Activated T-cell treated with anti-CD3 and anti-CD28 coated beads for 4 hours (primary cell): ENCODE measurements at regions not wholly inside any gene's neighbourhood (a gene's known extent, or its start where the extent isn't known, plus 50 kb on each side); places are given as distances from the start of the nearest gene placed in this dataset.
"Not testable (repeated sequence)": the region's sequence is repeated elsewhere in the genome, so short reads cannot be mapped to it uniquely, and the experiment has no call there.

ENCODE experiments used
- DNase-seq: peaks from one replicate; pipeline ENCODE4 v3.0.0-alpha.2; 2020

DNA sequence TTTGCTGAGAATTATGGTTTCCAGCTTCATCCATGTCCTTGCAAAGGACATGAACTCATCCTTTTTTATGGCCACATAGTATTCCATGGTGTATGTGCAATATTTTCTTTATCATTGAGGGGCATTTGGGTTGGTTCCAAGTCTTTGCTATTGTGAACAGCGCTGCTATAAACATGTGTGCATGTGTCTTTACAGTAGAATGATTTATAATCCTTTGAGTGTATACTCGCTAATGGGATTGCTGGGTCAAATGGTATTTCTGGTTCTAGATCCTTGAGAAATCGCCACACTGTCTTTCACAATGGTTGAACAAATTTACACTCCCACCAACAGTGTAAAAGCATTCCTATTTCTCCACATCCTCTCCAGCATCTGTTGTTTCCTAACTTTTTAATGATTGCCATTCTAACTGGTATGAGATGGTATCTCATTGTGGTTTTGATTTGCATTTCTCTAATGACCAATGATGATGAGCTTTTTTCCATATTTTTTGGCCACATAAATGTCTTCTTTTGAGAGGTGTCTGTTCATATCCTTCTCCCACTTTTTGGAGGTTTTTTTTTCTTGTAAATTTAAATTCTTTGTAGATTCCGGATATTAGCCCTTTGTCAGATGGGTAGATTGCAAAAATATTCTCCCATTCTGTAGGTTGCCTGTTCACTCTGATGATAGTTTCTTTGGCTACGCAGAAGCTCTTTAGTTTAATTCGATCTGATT, 180.1 kb downstream of the PLPPR4 start:
- not testable (repeated sequence) for DNase-seq

DNA sequence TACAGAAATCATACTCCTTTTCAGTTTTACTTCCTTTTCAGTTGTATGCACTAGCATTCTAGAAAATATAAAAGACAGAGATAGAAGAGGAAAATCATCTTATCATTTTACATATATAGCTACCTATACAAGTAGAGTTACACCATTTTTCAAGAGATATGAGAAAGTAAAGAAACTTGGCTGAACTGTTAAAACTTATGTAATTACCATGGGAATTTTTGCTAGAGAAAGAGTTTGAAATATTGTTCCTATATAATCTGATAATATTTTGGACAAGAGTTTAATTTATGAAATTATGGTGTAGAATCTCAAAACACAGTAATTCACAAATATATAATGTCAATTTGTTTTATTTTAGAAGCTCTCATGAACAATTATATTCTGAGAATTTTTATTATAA, 180.8 kb downstream of the PLPPR4 start:
- no peak for DNase-seq

DNA sequence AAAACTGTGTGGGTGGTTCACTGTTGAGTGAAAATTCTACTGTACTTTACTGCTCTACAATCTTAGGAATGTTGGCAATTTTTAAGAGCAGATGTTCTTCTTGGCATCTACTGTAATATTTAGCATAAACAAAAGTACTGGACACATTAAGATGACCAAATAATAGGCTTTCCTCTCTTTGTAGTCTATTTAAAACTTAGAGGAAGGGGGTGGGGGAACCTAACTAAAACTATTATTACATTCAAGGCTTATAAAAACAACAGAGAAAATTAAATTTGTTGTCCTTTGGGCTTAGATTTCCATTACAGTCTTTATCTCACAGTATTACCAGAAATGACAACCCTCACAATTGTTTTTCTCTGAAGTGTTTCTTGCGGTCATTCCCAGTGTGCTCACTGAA, 181.2 kb downstream of the PLPPR4 start:
- no peak for DNase-seq

DNA sequence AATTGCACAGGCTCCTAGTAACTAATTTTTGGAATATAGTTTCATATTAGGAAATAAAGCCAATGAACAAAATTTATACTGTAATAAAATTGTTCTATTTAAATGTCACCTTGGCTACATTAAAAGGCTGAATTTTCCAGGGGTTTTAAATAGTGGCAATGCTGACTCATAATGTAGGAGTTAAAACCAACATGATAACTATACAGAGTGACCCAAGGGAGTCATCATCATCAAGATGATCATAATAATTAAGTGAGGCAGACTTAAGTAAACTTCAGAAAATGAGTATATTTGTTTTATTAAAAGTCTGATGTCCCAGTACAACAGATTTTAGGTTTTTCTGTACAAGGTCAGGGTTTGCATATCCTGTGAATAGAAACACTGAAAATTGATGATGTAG, 183.4 kb downstream of the PLPPR4 start:
- DNase-seq = no peak

DNA sequence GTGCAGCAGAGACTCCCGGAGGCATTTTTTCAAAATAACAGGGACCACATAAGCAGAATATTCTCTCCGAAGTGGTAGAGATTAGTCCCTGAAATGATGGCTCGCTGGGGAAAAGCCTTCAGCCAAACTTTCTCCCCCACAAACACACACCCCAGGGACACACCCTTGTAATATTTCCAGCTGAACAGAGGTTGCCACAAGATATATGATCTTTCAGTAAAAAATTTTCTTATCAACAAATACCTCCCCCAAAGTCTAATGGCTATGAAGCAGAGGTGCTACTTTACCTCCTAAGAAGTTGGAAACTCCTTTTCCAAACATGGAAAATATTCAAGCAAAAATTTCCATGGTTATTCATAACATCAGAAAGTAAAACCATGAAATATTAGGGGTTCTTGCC, 190.2 kb upstream of the PALMD start:
- no peak for DNase-seq

DNA sequence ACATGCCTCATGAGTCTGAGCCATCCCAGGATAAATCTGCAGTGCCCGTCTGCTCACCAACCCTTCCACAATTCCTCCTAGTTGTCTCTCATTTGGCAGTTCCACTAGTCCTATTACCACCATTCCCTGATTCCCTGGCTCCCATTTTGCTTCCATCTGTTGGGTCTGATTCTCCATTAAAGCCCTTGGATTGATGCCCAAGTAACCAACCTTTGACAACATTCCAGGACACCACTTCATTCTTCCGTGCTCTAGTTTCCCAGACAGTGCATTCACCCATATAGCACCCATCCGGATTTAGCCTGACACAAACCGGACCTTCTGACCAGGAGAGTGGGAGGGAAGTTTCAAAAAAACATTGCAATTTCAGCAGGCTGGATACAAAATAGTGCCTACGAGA, 189.4 kb upstream of the PALMD start:
- DNase-seq = no peak

DNA sequence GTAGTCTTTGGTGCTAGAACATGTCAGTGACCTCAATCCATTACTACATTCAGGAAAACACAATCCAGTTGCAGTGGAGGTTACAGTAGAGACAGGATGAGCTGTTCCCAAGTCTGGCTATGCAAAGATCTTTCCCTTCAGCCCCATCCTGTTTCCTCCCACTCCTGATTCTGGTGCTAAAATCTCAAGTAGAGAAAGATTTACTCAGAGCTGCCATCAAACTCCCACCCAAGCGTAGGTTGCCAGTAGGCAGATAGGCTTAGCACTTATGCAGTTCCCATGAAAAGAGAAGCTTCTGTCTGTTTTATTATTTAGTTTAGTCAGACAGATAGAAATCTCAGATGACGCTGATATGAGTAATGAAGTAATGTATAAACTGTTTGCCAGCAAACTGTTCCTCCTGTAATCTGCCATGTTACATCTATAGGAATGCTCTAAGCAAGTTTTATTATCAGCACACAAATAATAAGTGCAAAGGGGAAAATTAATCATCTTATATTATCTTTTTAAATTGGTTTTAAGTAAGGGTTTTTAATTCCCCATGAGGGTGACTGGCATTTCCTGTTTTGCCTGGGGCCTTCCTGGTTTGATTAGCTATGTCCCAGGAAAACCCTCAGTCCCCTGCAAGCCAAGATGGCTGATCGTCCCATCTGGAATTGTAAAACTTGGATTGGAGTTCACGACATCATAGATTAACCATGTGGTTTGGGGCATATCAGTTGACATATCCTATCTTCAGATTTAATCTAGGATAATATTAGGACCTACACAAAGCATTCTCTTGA, 188.3 kb upstream of the PALMD start:
- DNase-seq = no peak

DNA sequence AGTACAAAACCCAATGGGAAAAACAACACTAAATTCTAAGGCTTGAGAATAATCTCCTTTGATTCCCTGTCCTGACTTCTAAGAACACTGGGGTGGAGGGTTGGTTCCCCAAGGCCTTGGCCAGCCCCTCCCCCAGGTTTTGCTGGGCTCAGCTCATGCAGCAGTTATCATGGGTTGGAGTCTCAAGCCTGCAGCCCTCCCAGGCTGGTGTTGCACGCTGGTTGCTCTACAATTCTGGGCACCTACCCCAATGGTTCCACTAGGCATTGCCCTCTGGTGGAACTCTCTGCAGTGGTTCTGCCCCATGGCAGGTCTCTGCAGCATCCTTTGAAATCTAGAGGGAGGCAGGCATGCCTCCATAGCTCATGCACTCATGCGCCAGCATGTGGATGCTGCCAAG, 184.4 kb upstream of the PALMD start:
- DNase-seq = no peak

DNA sequence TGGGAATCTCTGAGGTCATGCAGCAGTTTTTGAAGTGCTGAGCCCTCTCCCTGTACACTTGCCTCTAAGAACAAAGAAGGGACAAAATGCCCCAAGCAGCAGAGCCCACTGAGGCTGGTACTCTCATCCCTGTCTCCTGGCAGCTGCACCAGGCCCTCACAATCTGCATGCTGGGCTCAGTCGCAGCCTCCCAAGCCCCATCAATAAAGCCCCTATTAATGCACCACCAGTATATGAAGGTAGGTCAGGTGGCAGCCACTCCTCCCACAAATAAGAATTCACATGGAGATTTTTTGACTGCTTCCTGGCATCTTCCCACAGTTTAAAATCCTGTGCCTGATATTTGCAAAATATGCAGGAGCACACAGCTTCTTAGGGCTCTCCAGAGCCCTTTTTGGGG, 181.2 kb upstream of the PALMD start:
- no peak for DNase-seq

DNA sequence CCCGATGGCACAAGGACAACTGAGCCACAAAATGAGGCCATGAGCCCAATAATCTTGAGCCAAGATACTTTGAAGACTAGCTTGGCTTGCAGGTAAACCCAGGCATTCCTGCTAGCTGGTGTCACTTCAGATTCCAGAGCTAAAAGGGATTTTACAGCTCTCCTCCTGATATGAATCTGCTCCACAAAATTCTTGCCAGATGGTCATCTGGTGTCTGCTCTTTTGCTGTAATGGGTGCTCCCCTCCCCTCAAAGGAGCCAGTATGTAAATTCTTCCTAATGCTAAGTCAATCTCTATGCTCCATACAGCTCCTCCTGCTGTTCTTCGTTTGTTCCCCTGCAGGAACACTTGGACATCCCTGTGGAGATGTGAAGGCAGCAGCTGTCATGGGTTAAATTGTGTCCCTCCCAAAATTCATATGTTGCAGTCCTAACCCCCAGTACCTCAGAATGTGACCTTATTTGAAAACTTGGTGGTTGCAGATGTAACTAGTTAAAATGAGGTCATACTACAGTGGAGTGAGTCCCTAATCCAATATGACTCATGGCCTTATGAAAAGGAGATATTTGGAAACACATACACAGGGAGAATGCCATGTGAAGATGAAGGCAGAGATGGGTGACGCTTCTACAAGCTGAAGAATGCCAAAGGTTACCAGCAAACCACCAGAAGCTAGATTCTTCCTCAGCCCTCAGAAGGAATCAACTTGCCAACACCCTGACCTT, 180.6 kb upstream of the PALMD start:
- DNase-seq = no peak

DNA sequence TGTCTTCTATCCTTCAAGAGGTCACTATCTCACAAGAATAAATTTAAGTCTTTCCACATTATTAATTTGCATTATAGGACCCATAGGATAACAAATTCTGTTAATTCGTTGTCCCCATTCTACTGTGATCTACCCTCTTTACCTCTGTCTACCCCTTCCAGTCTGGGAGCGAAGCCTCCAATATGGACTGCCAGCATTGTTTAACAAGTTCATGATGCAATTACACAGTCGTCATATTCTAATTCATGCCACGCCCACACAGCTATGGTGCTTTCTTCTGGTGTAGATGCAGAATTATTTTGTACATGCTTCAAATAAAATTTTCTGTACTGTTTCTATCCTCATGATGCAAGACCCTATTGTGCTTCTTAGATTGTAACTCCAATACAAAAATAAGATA, 178.3 kb upstream of the PALMD start:
- DNase-seq = no peak

DNA sequence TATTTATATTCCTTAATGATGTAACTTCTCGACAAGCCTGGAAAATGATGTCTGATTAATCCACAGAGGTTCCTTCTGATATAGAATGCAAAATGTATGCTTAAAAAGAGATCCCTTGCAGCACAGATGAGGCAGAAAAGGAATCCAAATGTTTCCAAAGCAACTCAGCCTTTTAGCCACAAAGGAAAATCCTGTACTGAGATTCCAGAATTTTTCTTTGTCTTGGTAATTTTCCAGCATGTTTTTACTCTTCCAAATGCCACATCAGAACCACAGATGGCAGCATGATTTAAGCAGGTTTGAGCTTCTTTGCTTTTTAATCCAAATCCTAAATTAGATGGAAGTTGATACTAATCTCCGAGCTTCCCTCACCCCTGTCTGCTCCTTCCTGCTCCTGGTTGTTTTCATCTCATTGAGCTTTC, 176.4 kb upstream of the PALMD start:
- no peak for DNase-seq

DNA sequence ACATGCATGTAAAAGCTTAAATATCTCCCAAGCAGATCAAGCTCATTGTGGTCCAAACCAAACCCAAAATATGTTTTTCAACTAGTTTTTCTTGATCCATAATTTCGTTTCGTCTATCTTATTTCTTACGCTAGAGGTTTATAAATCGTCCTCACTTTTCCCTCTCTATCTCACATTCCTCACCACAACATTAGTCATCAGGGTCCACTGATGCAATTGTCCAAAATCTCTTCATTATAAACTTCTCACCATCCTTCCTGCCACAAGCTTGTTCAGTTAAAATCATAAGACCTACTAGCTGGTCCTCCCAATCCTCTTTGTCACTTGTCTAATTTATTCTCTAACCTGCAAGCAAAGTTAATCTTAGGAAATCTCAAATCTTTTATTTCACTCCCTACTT, 173.0 kb upstream of the PALMD start:
- DNase-seq = no peak

DNA sequence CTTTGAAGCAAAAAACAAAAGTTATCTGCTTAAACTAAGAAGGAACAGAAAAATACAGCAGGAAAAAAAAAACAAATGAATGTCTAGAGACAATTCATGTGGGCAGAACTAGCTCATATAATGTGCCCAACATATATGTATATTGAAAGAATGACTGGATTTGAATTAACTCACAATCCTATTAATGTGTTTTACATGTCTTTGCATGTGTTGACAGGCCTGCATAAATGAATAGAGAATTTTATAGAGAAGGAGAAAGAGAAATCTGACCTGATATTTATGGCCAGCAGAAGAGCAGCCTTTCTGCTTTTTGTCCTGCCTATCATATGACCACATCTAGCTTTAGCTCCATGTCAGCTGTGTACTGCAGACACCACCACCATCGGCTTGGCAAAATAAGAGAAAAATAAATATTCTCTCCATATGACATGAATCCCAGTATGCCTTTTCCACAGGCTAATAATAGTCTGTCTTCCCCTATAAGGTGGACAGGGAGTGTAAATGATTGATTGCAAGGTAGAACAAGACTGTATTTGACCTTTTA, 171.5 kb upstream of the PALMD start:
- no peak for DNase-seq

DNA sequence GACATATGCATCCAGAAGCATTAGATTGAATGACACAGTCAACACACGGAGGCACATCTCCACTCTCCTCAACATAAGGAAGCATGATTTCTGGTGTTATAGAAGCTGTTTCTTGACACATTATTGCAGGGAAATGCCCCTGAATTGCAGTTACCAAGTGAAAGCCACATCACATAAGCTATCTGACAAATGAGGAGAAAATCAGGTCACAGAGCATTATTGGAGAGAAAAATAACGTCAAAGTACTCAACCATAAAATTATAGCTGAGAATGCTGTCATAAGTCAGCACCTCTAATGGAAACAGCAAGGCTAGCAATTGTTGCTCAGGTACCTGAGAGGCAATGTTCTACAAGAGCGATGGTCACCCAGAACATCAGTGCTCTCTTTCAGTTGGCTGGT, 169.9 kb upstream of the PALMD start:
- DNase-seq = no peak

DNA sequence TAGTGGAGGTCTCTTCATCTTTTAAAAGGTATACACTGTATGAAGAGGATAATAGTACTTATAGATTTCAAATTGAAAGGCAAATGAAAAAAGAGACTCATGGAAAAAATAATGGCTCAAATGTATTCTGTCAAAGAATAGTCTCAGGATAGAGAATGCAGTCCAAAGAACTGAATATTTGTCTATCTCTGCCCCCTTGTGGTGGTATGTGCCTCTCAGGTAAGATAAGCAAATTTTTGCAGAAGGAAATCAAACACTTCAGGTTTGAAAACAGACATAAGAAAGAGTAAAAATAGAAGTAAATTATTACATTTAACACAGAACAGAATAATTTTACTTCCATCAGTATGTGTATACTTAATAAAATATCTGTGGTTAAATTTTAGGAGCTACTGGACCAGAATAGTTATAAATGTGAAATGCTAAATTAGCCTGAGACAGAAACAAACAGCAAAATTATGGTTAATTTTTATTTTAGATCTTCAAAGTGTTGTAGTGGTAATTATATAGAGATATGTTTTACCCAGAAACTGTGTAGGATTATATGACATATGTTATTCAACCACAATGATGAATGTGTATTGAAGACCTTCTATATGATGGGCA, 164.4 kb upstream of the PALMD start:
- peak; percentile 8 for DNase-seq

DNA sequence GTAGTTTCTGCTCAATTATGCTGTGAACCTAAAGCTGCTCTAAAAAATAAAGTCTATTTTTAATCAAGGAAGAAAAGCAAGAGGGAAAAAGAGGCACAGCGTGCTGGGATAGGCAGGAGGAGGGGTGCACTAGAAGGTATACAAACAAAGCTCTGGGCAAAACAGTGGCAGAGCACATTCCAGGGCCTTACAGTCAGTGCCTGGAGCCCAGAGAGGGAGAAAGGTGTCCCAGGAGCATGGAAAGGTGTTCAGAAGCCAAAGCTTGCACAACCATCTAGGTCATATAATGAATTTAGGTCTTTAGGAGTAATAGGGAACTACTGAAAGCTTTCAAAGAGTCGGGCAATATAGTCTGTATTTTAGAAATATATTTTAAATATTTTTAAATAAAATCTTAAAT, 163.6 kb upstream of the PALMD start:
- no peak for DNase-seq

DNA sequence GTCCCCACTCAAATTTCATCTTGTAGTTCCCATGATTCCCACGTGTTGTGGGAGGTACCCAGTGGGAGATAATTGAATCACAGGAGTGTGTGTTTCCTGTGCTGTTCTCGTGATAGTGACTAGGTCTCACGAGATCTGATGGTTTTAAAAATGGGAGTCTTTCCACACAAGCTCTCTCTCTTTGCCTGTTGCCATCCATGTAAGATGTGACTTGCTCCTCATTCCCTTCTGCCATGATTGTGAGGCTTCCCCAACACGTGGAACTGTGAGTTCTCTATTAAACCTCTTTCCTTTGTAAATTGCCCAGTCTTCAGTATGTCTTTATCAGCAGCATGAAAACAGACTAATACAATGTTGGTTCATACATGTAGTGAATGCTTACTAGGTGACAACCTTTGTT, 163.2 kb upstream of the PALMD start:
- no peak for DNase-seq

DNA sequence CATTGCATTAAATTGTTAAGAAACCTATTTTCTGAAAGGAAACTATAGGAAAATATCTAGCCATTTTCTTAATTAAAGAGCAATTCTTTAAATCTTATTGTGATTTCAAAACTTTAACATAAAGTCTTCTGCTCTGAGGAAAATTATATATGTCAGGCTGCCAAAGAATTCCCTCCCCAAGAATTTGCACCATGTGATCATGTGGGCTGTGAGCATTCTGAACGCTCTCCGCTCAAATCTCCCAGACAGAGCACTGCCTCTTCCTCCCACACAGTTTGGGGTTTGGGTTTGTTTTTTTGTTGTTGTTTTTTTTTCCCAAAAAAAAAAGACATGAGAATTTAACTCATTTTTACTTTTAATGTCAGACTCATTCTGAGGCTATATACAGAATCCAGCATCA, 155.9 kb upstream of the PALMD start:
- DNase-seq = no peak

DNA sequence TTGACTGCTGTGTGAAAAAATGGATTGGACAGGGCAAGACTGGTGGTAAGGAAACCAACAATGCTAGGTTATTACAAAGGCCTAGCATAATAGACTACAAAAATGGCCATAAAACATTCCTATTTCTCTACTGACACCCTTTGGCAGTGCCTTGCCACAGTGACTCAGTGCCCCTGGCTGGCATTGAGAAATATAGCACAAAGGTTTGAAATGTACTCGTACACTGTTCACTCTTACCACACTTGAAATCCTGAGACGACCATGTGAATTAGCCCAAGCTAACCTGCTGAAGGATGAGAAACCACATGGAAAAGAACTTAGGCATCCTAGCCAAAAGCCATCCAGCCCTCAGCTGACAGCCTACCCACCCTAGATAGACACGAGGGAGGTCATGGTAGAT, 149.8 kb upstream of the PALMD start:
- no peak for DNase-seq

DNA sequence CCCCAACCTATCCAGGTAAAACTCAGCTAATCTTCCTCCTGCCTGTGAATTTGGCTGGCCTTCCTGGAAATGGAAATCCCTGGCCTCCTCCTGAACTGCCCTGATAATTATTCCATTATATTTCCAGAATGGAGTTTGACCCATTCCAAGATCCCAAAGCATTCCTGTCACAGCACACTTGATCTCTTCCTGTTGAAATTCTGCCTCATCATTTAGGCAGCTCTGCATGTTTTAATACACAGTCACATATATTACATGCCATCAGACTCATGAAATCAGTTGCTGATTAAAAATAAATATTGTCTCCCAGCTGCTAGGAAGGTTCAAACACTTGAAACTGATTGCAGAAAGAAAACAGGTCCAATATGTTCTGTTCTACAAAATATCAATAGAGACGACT, 148.2 kb upstream of the PALMD start:
- DNase-seq = no peak

DNA sequence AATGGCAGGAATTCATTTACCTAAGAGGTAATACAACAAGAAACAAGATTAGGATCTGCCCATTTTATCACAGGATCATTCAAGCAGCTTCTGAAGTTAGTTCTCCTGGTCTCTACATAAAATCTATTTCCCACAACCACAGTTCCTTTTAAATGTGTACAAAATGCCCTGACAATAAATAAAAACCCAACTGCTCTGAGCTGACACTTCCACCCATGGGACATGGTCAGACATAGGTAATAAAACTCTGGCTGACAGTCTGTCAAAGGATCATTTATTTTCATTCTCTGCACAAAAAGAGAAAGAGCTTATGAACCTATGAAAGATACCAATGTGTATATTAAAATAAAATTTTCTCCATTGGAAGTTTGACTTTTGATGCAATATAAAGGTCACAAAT, 145.4 kb upstream of the PALMD start:
- no peak for DNase-seq

DNA sequence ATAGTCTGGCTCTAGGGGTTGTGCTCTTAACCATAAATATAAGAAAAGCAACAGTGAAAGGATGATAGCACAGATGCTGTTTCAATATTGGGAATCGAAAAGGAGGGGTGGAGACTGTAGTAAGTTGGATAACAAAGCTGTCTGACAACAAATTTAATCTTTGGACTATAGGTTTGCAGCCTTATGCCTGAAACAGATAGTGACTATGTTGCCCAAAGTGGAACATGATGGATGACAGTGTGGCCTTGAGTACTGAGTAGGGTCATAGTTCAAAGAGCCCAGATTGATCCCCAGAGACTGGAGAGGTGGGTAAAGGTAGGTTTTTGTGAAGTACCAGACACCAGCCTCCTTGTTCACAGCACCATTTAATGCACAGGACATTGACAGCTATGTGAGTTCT, 144.0 kb upstream of the PALMD start:
- no peak for DNase-seq
